ENCODE measurements at regions not wholly inside any gene's neighbourhood (a gene's known extent, or its start where the extent isn't known, plus 50 kb on each side); places are given as distances from the start of the nearest gene placed in this dataset.

- H3K4me1 ChIP-seq (ENCODE audit: control insufficient read depth, insufficient read depth, low read length, poor library complexity, severe bottlenecking) = no peaks in the 10 kb centered on the region
- no peaks in the 10 kb centered on the region for H3K9me3 ChIP-seq (ENCODE audit: control insufficient read depth, low read length)
- no peak overlapping the region for H3K4me3 ChIP-seq (ENCODE audit: insufficient read depth, low read depth, low read length, poor library complexity, severe bottlenecking)
- no peak overlapping the region for H3K27ac ChIP-seq (ENCODE audit: insufficient read depth, low read length, poor library complexity, severe bottlenecking)
- DNase-seq = no peak
- H3K36me3 ChIP-seq (ENCODE audit: control insufficient read depth, insufficient read depth, low read length) = no peaks in the 10 kb centered on the region
- no peaks in the 10 kb centered on the region for H3K27me3 ChIP-seq (replicated peaks; ENCODE audit: control insufficient read depth, insufficient read depth, low read length, poor library complexity, severe bottlenecking)
Observed at GRCh38 chr10:42960491-42960990, 116.3 kb upstream of the RET start.

GRCh38 chr10:42960991-42961795, 115.7 kb upstream of the RET start:
- H3K36me3 ChIP-seq (ENCODE audit: control insufficient read depth, insufficient read depth, low read length) = no peaks in the 10 kb centered on the region
- no peak overlapping the region for H3K27ac ChIP-seq (ENCODE audit: insufficient read depth, low read length, poor library complexity, severe bottlenecking)
- DNase-seq = no peak
- no peaks in the 10 kb centered on the region for H3K4me1 ChIP-seq (ENCODE audit: control insufficient read depth, insufficient read depth, low read length, poor library complexity, severe bottlenecking)
- H3K9me3 ChIP-seq (ENCODE audit: control insufficient read depth, low read length) = no peaks in the 10 kb centered on the region
- H3K4me3 ChIP-seq (ENCODE audit: insufficient read depth, low read depth, low read length, poor library complexity, severe bottlenecking) = no peak overlapping the region
- H3K27me3 ChIP-seq (replicated peaks; ENCODE audit: control insufficient read depth, insufficient read depth, low read length, poor library complexity, severe bottlenecking) = no peaks in the 10 kb centered on the region

- no peak for DNase-seq
- no peak overlapping the region for H3K4me3 ChIP-seq (ENCODE audit: insufficient read depth, low read depth, low read length, poor library complexity, severe bottlenecking)
- no peaks in the 10 kb centered on the region for H3K4me1 ChIP-seq (ENCODE audit: control insufficient read depth, insufficient read depth, low read length, poor library complexity, severe bottlenecking)
- no peaks in the 10 kb centered on the region for H3K36me3 ChIP-seq (ENCODE audit: control insufficient read depth, insufficient read depth, low read length)
- no peaks in the 10 kb centered on the region for H3K9me3 ChIP-seq (ENCODE audit: control insufficient read depth, low read length)
- H3K27me3 ChIP-seq (replicated peaks; ENCODE audit: control insufficient read depth, insufficient read depth, low read length, poor library complexity, severe bottlenecking) = no peaks in the 10 kb centered on the region
- H3K27ac ChIP-seq (ENCODE audit: insufficient read depth, low read length, poor library complexity, severe bottlenecking) = no peak overlapping the region
Observed at GRCh38 chr10:42961796-42962109, 115.1 kb upstream of the RET start.

GRCh38 chr10:42962110-42962901, 114.6 kb upstream of the RET start:
- Histone ChIP-seq H3K4me1 (ENCODE audit: control insufficient read depth, insufficient read depth, low read length, poor library complexity, severe bottlenecking) (no peaks in the 10 kb centered on the region), H3K4me3 (ENCODE audit: insufficient read depth, low read depth, low read length, poor library complexity, severe bottlenecking) (no peak overlapping the region), H3K27ac (ENCODE audit: insufficient read depth, low read length, poor library complexity, severe bottlenecking) (no peak overlapping the region), H3K36me3 (ENCODE audit: control insufficient read depth, insufficient read depth, low read length) (no peaks in the 10 kb centered on the region), H3K27me3 (replicated peaks; ENCODE audit: control insufficient read depth, insufficient read depth, low read length, poor library complexity, severe bottlenecking) (no peaks in the 10 kb centered on the region), H3K9me3 (ENCODE audit: control insufficient read depth, low read length) (no peaks in the 10 kb centered on the region)
- no peak for DNase-seq

GRCh38 chr10:42962902-42963231, 114.0 kb upstream of the RET start:
- DNase-seq = no peak
- H3K36me3 ChIP-seq (ENCODE audit: control insufficient read depth, insufficient read depth, low read length) = no peaks in the 10 kb centered on the region
- no peak overlapping the region for H3K4me3 ChIP-seq (ENCODE audit: insufficient read depth, low read depth, low read length, poor library complexity, severe bottlenecking)
- H3K27ac ChIP-seq (ENCODE audit: insufficient read depth, low read length, poor library complexity, severe bottlenecking) = no peak overlapping the region
- H3K9me3 ChIP-seq (ENCODE audit: control insufficient read depth, low read length) = no peaks in the 10 kb centered on the region
- no peaks in the 10 kb centered on the region for H3K27me3 ChIP-seq (replicated peaks; ENCODE audit: control insufficient read depth, insufficient read depth, low read length, poor library complexity, severe bottlenecking)
- no peaks in the 10 kb centered on the region for H3K4me1 ChIP-seq (ENCODE audit: control insufficient read depth, insufficient read depth, low read length, poor library complexity, severe bottlenecking)

- Histone ChIP-seq H3K4me3 (ENCODE audit: insufficient read depth, low read depth, low read length, poor library complexity, severe bottlenecking) (no peak overlapping the region), H3K27ac (ENCODE audit: insufficient read depth, low read length, poor library complexity, severe bottlenecking) (no peak overlapping the region), H3K36me3 (ENCODE audit: control insufficient read depth, insufficient read depth, low read length) (no peaks in the 10 kb centered on the region), H3K9me3 (ENCODE audit: control insufficient read depth, low read length) (no peaks in the 10 kb centered on the region), H3K4me1 (ENCODE audit: control insufficient read depth, insufficient read depth, low read length, poor library complexity, severe bottlenecking) (no peaks in the 10 kb centered on the region), H3K27me3 (replicated peaks; ENCODE audit: control insufficient read depth, insufficient read depth, low read length, poor library complexity, severe bottlenecking) (no peaks in the 10 kb centered on the region)
- no peak for DNase-seq
Observed at GRCh38 chr10:42963312-42963711, 113.6 kb upstream of the RET start.

- no peak for DNase-seq
- no peaks in the 10 kb centered on the region for H3K9me3 ChIP-seq (ENCODE audit: control insufficient read depth, low read length)
- H3K4me3 ChIP-seq (ENCODE audit: insufficient read depth, low read depth, low read length, poor library complexity, severe bottlenecking) = no peak overlapping the region
Observed at GRCh38 chr10:42969147-42969546, 107.7 kb upstream of the RET start.

GRCh38 chr10:42969909-42970308, 107.0 kb upstream of the RET start:
- H3K9me3 ChIP-seq (ENCODE audit: control insufficient read depth, low read length) = no peaks in the 10 kb centered on the region
- no peak overlapping the region for H3K4me3 ChIP-seq (ENCODE audit: insufficient read depth, low read depth, low read length, poor library complexity, severe bottlenecking)
- no peaks in the 10 kb centered on the region for H3K27me3 ChIP-seq (replicated peaks; ENCODE audit: control insufficient read depth, insufficient read depth, low read length, poor library complexity, severe bottlenecking)
- no peaks in the 10 kb centered on the region for H3K4me1 ChIP-seq (ENCODE audit: control insufficient read depth, insufficient read depth, low read length, poor library complexity, severe bottlenecking)
- no peaks in the 10 kb centered on the region for H3K36me3 ChIP-seq (ENCODE audit: control insufficient read depth, insufficient read depth, low read length)
- no peak overlapping the region for H3K27ac ChIP-seq (ENCODE audit: insufficient read depth, low read length, poor library complexity, severe bottlenecking)
- no peak for DNase-seq

More at GRCh38 chr10:42969147-42969546, 107.7 kb upstream of the RET start:
- no peak overlapping the region for H3K27ac ChIP-seq (ENCODE audit: insufficient read depth, low read length, poor library complexity, severe bottlenecking)
- no peaks in the 10 kb centered on the region for H3K4me1 ChIP-seq (ENCODE audit: control insufficient read depth, insufficient read depth, low read length, poor library complexity, severe bottlenecking)
- no peaks in the 10 kb centered on the region for H3K27me3 ChIP-seq (replicated peaks; ENCODE audit: control insufficient read depth, insufficient read depth, low read length, poor library complexity, severe bottlenecking)
- H3K36me3 ChIP-seq (ENCODE audit: control insufficient read depth, insufficient read depth, low read length) = no peaks in the 10 kb centered on the region

GRCh38 chr10:42970451-42971250, 106.2 kb upstream of the RET start:
- Histone ChIP-seq H3K36me3 (ENCODE audit: control insufficient read depth, insufficient read depth, low read length) (no peaks in the 10 kb centered on the region), H3K27me3 (replicated peaks; ENCODE audit: control insufficient read depth, insufficient read depth, low read length, poor library complexity, severe bottlenecking) (no peaks in the 10 kb centered on the region), H3K27ac (ENCODE audit: insufficient read depth, low read length, poor library complexity, severe bottlenecking) (no peak overlapping the region), H3K9me3 (ENCODE audit: control insufficient read depth, low read length) (no peaks in the 10 kb centered on the region), H3K4me1 (ENCODE audit: control insufficient read depth, insufficient read depth, low read length, poor library complexity, severe bottlenecking) (no peaks in the 10 kb centered on the region), H3K4me3 (ENCODE audit: insufficient read depth, low read depth, low read length, poor library complexity, severe bottlenecking) (no peak overlapping the region)
- DNase-seq = no peak

GRCh38 chr10:42971251-42971599, 105.6 kb upstream of the RET start:
- Histone ChIP-seq H3K27ac (ENCODE audit: insufficient read depth, low read length, poor library complexity, severe bottlenecking) (no peak overlapping the region), H3K27me3 (replicated peaks; ENCODE audit: control insufficient read depth, insufficient read depth, low read length, poor library complexity, severe bottlenecking) (no peaks in the 10 kb centered on the region), H3K4me1 (ENCODE audit: control insufficient read depth, insufficient read depth, low read length, poor library complexity, severe bottlenecking) (no peaks in the 10 kb centered on the region), H3K36me3 (ENCODE audit: control insufficient read depth, insufficient read depth, low read length) (no peaks in the 10 kb centered on the region), H3K4me3 (ENCODE audit: insufficient read depth, low read depth, low read length, poor library complexity, severe bottlenecking) (no peak overlapping the region), H3K9me3 (ENCODE audit: control insufficient read depth, low read length) (no peaks in the 10 kb centered on the region)
- DNase-seq = no peak

All from effector memory CD4-positive, alpha-beta T cell (primary cell).